ENCODE measurements at regions not wholly inside any gene's neighbourhood (a gene's known extent, or its start where the extent isn't known, plus 50 kb on each side); places are given as distances from the start of the nearest gene placed in this dataset.

DNA sequence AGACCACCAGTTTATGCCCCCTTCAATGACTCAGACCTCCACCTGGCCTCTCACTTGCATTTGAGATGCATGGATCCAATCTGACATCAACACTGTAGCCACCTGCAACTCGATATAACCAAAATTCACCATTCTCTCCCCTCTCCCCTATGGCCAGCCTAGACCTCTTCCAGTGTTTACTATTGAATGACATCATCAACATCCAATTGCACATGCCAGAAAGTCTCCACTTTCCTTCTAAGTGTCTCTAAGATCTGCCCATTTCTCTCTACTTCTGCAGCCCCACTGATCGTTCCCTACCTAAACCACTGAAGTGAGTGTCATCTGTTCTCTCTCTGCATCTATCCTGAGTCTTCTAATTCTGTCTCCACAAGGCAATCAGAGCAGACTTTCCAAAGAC lies 151.3 kb upstream of the APCDD1 start:
- H3K9me3 ChIP-seq = no peaks in the 10 kb centered on the region

GRCh38 chr18:10304853-10305252 lies 149.6 kb upstream of the APCDD1 start:
- Histone ChIP-seq H3K9me3 (no peaks in the 10 kb centered on the region), H3K4me1 (peaks cover 0 to 9% (median 0%) of the 10 kb centered on the region in 9 donors), H3K27ac (no peak overlapping the region), H3K4me3 (no peak overlapping the region), H3K27me3 (no peaks in the 10 kb centered on the region), H3K36me3 (no peaks in the 10 kb centered on the region)
- DNase-seq (no peak), ATAC-seq (peak in 5 of 8 donors; percentile 35 to 90 (median 53))
- no peak for TF ChIP-seq CTCF (IDR thresholded peaks at IDR 0.05)
- intact Hi-C loops (cut with DNase I) = no loop called here
- 72 to 73% methylated on average over 3 of the region's 3 CpGs for WGBS, 2 donors

More for the DNA sequence above, 151.3 kb upstream of the APCDD1 start:
- DNase-seq (no peak), ATAC-seq (no peak)
- H3K36me3 ChIP-seq = no peaks in the 10 kb centered on the region
- H3K27me3 ChIP-seq = no peaks in the 10 kb centered on the region
- H3K4me1 ChIP-seq = peaks cover 0 to 11% (median 0%) of the 10 kb centered on the region in 9 donors
- 94 to 96% methylated on average over 2 of the region's 2 CpGs for WGBS, 2 donors
- no peak overlapping the region for H3K27ac ChIP-seq
- H3K4me3 ChIP-seq = no peak overlapping the region
- intact Hi-C loops (cut with DNase I) = no loop called here
- TF ChIP-seq CTCF (IDR thresholded peaks at IDR 0.05) = no peak

- WGBS, 2 donors = 98% methylated on average over 2 of the region's 2 CpGs
Measured at GRCh38 chr18:10306779-10307178, 147.7 kb upstream of the APCDD1 start.

DNA sequence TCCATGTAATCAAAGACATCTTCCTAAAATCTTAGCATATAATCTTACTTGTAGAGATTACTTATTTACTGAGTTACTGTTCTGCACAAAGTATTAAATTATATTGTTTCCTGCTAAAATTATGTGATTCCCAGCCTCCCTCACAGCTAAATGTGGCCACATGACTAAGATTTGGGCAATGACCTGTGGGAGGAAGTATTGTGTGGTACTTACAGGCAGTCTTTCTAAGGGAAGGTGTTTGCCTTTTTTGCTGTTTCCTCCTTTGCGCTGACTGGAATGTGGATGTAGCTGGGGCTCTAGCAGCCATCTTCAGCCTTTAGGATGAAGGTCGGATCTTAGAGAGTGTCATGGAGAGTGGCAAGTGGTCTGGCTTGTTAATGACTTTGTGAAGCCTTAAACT lies 146.3 kb upstream of the APCDD1 start:
- no peak for ATAC-seq
- Histone ChIP-seq H3K27ac (no peak overlapping the region), H3K4me1 (peaks cover 0 to 9% (median 0%) of the 10 kb centered on the region in 9 donors), H3K36me3 (no peaks in the 10 kb centered on the region), H3K27me3 (no peaks in the 10 kb centered on the region), H3K9me3 (no peaks in the 10 kb centered on the region), H3K4me3 (no peak overlapping the region)
- TF ChIP-seq CTCF (IDR thresholded peaks at IDR 0.05) = no peak
- WGBS, 2 donors = 69 to 72% methylated on average over 2 of the region's 2 CpGs
- intact Hi-C loops (cut with DNase I) = no loop called here
- no peak for DNase-seq

More at GRCh38 chr18:10306779-10307178, 147.7 kb upstream of the APCDD1 start:
- Histone ChIP-seq H3K36me3 (no peaks in the 10 kb centered on the region), H3K4me1 (peaks cover 0 to 9% (median 0%) of the 10 kb centered on the region in 9 donors), H3K4me3 (no peak overlapping the region), H3K27ac (no peak overlapping the region), H3K27me3 (no peaks in the 10 kb centered on the region), H3K9me3 (no peaks in the 10 kb centered on the region)
- intact Hi-C loops (cut with DNase I) = no loop called here
- ATAC-seq (no peak), DNase-seq (no peak)
- TF ChIP-seq CTCF (IDR thresholded peaks at IDR 0.05) = no peak
